HepG2 (cell line): ENCODE measurements at regions not wholly inside any gene's neighbourhood (a gene's known extent, or its start where the extent isn't known, plus 50 kb on each side); places are given as distances from the start of the nearest gene placed in this dataset.

Experiments used
- ATAC-seq: fragments of 200-7000 bp; cut with Tn5 transposase; 3 replicates; pipeline ENCODE4 v1.9.1; 2020; ENCODE audit warnings: mild to moderate bottlenecking, moderate library complexity
- BruUV-seq: library from RNA; stranded (reverse); fragments of 400-500 nt; replicated peaks from 2 replicates; lab custom pipeline; 2021; lab: Mats Ljungman, UMichigan
- CTCF ChIA-PET: fragments of 300-600 bp; formaldehyde crosslinking; extraction: SDS; loops from one replicate; lab custom pipeline; 2021; ENCODE audit warnings: low total read pairs, inconsistent platforms, low intra/inter-chr PET ratio; lab: Yijun Ruan, JAX
- POLR2A ChIA-PET: fragments of 350-600 bp; sonication (Branson Sonifier 250); formaldehyde crosslinking; loops from one replicate; lab custom pipeline; 2020; ENCODE audit warnings: antibody characterized with exemption, inconsistent platforms; lab: Yijun Ruan, JAX
- DNase-seq: peaks from one replicate; pipeline ENCODE4 v3.0.0-alpha.2; 2015; ENCODE audit warnings: low spot score
- FAIRE-seq: peaks from 3 replicates; lab custom pipeline; 2011; peaks lifted over from hg19 to GRCh38; lab: Jason Lieb, UNC
- H2AFZ ChIP-seq: one replicate; pipeline ENCODE4 v1.6.1; 2011; ENCODE audit warnings: low read length, inconsistent platforms
- H3K27ac ChIP-seq: fragments of 300-600 bp; 3 replicates; pipeline ENCODE4 v1.8.0; 2011; ENCODE audit warnings: mixed run types, mild to moderate bottlenecking, mixed read lengths, low read length, inconsistent platforms; ENCODE audit not compliant: insufficient read depth; ENCODE audit errors: extremely low read length
- H3K27me3 ChIP-seq, 2 experiments: fragments of 200-600 bp in 1 of 2; 2 replicates in 1 of 2; 3 replicates in 1 of 2; pipeline versions ENCODE4 v1.6.0 to v1.8.0; 2011; ENCODE audit warnings: low read length in 2 of 2, mild to moderate bottlenecking in 2 of 2, moderate library complexity in 2 of 2, inconsistent platforms in 1 of 2; ENCODE audit not compliant: insufficient read depth in 2 of 2, control insufficient read depth in 1 of 2
- H3K36me3 ChIP-seq, 2 experiments: fragments of 200-600 bp in 1 of 2; replicated peaks in 1 of 2; 2 replicates in 1 of 2; 3 replicates in 1 of 2; pipeline versions ENCODE4 v1.5.1 to v1.8.0; 2011; ENCODE audit warnings: low read length in 2 of 2, inconsistent platforms in 1 of 2; ENCODE audit not compliant: insufficient read depth in 2 of 2, control insufficient read depth in 1 of 2
- H3K4me1 ChIP-seq: 2 replicates; pipeline ENCODE4 v1.5.1; 2012; ENCODE audit warnings: low read length, inconsistent platforms; ENCODE audit not compliant: insufficient read depth
- H3K4me2 ChIP-seq: 2 replicates; pipeline ENCODE4 v1.6.0; 2011; ENCODE audit warnings: low read depth, low read length, inconsistent platforms
- H3K4me3 ChIP-seq, 3 experiments: fragments of 200-600 bp in 1 of 3; sonication (generic), shearing (Covaris generic) in 1 of 3; replicated peaks in 1 of 3; 2 replicates each; pipeline ENCODE4 v1.5.1; 2011 to 2016; ENCODE audit warnings: low read length in 3 of 3, inconsistent platforms in 2 of 3, low read depth in 2 of 3, mild to moderate bottlenecking in 2 of 3, control low read depth in 1 of 3, mixed read lengths in 1 of 3; ENCODE audit not compliant: insufficient read depth in 1 of 3
- H3K79me2 ChIP-seq: one replicate; pipeline ENCODE4 v1.6.1; 2011; ENCODE audit warnings: low read length, inconsistent platforms; ENCODE audit not compliant: insufficient read depth
- H3K9ac ChIP-seq: 2 replicates; pipeline ENCODE4 v1.6.0; 2011; ENCODE audit warnings: mild to moderate bottlenecking, low read depth, low read length, inconsistent platforms; ENCODE audit not compliant: insufficient read depth
- H3K9me3 ChIP-seq: 2 replicates; pipeline ENCODE4 v1.5.1; 2012; ENCODE audit warnings: mild to moderate bottlenecking, low read length
- H4K20me1 ChIP-seq: 2 replicates; pipeline ENCODE4 v1.6.0; 2011; ENCODE audit warnings: inconsistent platforms, mild to moderate bottlenecking, low read length, moderate library complexity; ENCODE audit not compliant: insufficient read depth
- BCL6 ChIP-seq: IDR thresholded peaks from 2 replicates; pipeline ENCODE4 v1.6.1; 2016; ENCODE audit warnings: missing genetic modification reagents, missing compliant biosample characterization
- CENPX ChIP-seq: sonication (generic); formaldehyde crosslinking; IDR thresholded peaks from 2 replicates; pipeline ENCODE4 v1.9.0; 2021; ENCODE audit warnings: mild to moderate bottlenecking, missing genetic modification reagents, moderate library complexity
- CREB1 ChIP-seq, 2 experiments: fragments of 450-650 bp in 1 of 2; IDR thresholded peaks; 2 replicates each; pipeline ENCODE4 v1.6.1; 2016 to 2017; ENCODE audit warnings: control low read depth in 1 of 2, mild to moderate bottlenecking in 1 of 2, missing compliant biosample characterization in 1 of 2, missing genetic modification characterization in 1 of 2
- HES4 ChIP-seq: sonication (generic); formaldehyde crosslinking; IDR thresholded peaks from 2 replicates; pipeline ENCODE4 v1.9.0; 2021; ENCODE audit warnings: mild to moderate bottlenecking, missing genetic modification reagents, borderline replicate concordance
- KDM2A ChIP-seq: sonication (generic); formaldehyde crosslinking; IDR thresholded peaks from 2 replicates; pipeline ENCODE4 v1.4.0; 2020; ENCODE audit warnings: low read depth, missing genetic modification reagents, borderline replicate concordance
- SOX6 ChIP-seq, 2 experiments: fragments of 450-650 bp in 1 of 2; sonication (generic) in 1 of 2; formaldehyde crosslinking in 1 of 2; IDR thresholded peaks; 2 replicates each; pipeline versions ENCODE4 v1.4.0 to v1.6.1; 2017 to 2020; ENCODE audit warnings: antibody characterized with exemption in 1 of 2, mild to moderate bottlenecking in 1 of 2, missing genetic modification reagents in 1 of 2
- XRCC5 ChIP-seq: fragments of 200-400 bp; formaldehyde crosslinking; optimal IDR thresholded peaks from 2 replicates; pipeline ENCODE3; 2017; ENCODE audit warnings: mild to moderate bottlenecking, low read length
- WGBS: methylation state at CpG from one replicate; pipeline ENCODE4 v1.1.6; 2017; ENCODE audit warnings: low lambda C conversion rate; 5-methylcytosine and 5-hydroxymethylcytosine counted together
- in situ Hi-C: cut with HindIII; loops from 2 replicates; pipeline ENCODE4 v1.10.0; 2017; ENCODE audit warnings: low pct_unique_long_range_greater_than_20kb; ENCODE audit not compliant: extremely low pct_ligation_motif_present
- intact Hi-C: fragments of 100-400 bp; cut with micrococcal nuclease; formaldehyde crosslinking; loops from one replicate; pipeline ENCODE4 v1.10.0; 2022; ENCODE audit not compliant: unreplicated experiment
- TF ChIP-seq, protein P1 (sequence below): sonication (generic); formaldehyde crosslinking; IDR thresholded peaks from 2 replicates; pipeline ENCODE4 v1.4.0; 2020; ENCODE audit warnings: mild to moderate bottlenecking, missing genetic modification reagents

DNA sequence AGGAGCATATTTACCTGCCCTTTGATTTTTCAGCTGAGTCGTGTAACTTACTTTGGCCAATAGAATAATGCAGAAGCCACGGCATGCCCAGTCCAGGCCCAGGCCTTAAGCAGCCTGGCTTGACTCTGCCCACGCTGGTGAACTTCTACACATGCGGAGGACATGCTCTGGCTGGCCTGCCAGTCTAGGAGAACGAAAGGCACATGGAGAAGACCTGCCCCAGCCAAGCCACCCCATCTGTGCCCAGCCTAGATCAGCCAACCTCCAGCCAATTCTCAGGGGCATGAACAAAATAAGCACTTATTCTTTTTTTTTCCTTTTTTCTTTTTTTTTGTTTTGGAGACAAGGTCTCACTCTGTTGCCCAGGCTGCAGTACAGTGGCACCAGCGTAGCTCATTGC, 112.7 kb upstream of the NANOS1 start:
- H3K36me3 ChIP-seq: no peaks in the 10 kb centered on the region
- H2AFZ ChIP-seq: no peak overlapping the region
- no peaks in the 10 kb centered on the region for H3K9me3 ChIP-seq
- peaks cover 3 to 9% of the 10 kb centered on the region in 2 experiments; a peak in 3 of 5 replicates for H3K27me3 ChIP-seq
- CTCF ChIA-PET: no interaction called here
- no TSS peak for BruUV-seq
- H3K79me2 ChIP-seq: no peaks in the 10 kb centered on the region
- POLR2A ChIA-PET: interaction anchor here (0.6 kb wide), 1 partner anchor 107 kb away, joined by 3 read pairs; no protein-coding TSS in a partner anchor
- 25% methylated on average over 5 of the region's 6 CpGs for WGBS
- peaks cover 30% of the 10 kb centered on the region for H3K4me1 ChIP-seq
- no peak overlapping the region for H3K9ac ChIP-seq
- TF ChIP-seq BCL6 (CRISPR knock-in tag): no peak
- TF ChIP-seq, all 625 proteins: peak for 0
- H4K20me1 ChIP-seq: no peaks in the 10 kb centered on the region
- FAIRE-seq (no peak), DNase-seq (no peak), ATAC-seq (no peak)
- no peak overlapping the region for H3K4me2 ChIP-seq
- in situ Hi-C loops: no loop called here
- no peak overlapping the region for H3K27ac ChIP-seq
- intact Hi-C loops: no loop called here
- no peak overlapping the region for H3K4me3 ChIP-seq

DNA sequence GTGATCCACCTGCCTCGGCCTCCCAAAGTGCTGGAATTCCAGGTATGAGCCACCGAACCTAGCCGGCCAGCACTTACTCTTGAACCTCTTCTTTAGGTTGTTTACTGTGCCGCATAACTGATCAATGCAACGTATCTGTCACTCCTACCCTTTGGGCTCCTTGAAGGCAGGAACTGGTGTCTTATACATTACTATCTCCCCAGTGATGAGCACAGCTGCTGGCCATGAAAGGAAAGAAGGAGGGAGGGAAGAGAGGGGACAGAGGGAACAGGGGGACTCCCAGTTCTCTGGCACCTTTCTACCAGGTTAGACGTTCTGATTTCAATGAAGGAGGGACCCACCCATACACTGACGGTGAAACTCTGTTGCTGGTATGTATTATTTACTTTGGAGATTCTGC, 111.8 kb upstream of the NANOS1 start:
- in situ Hi-C loops: no loop called here
- FAIRE-seq (no peak), ATAC-seq (no peak), DNase-seq (no peak)
- H3K27ac ChIP-seq: no peak overlapping the region
- no peaks in the 10 kb centered on the region for H3K9me3 ChIP-seq
- H3K4me1 ChIP-seq: peaks cover 21% of the 10 kb centered on the region
- H3K4me3 ChIP-seq: no peak overlapping the region
- no peaks in the 10 kb centered on the region for H4K20me1 ChIP-seq
- WGBS: 29% methylated on average over 7 of the region's 7 CpGs
- no peak overlapping the region for H3K9ac ChIP-seq
- intact Hi-C loops: no loop called here
- ChIA-PET CTCF (no interaction called here), POLR2A (no interaction called here)
- peaks cover 3 to 13% of the 10 kb centered on the region in 2 experiments; a peak in 3 of 5 replicates for H3K27me3 ChIP-seq
- no peak overlapping the region for H3K4me2 ChIP-seq
- no peaks in the 10 kb centered on the region for H3K79me2 ChIP-seq
- no peaks in the 10 kb centered on the region for H3K36me3 ChIP-seq
- no peak overlapping the region for H2AFZ ChIP-seq
- no TSS peak for BruUV-seq
- TF ChIP-seq, protein P1, sequence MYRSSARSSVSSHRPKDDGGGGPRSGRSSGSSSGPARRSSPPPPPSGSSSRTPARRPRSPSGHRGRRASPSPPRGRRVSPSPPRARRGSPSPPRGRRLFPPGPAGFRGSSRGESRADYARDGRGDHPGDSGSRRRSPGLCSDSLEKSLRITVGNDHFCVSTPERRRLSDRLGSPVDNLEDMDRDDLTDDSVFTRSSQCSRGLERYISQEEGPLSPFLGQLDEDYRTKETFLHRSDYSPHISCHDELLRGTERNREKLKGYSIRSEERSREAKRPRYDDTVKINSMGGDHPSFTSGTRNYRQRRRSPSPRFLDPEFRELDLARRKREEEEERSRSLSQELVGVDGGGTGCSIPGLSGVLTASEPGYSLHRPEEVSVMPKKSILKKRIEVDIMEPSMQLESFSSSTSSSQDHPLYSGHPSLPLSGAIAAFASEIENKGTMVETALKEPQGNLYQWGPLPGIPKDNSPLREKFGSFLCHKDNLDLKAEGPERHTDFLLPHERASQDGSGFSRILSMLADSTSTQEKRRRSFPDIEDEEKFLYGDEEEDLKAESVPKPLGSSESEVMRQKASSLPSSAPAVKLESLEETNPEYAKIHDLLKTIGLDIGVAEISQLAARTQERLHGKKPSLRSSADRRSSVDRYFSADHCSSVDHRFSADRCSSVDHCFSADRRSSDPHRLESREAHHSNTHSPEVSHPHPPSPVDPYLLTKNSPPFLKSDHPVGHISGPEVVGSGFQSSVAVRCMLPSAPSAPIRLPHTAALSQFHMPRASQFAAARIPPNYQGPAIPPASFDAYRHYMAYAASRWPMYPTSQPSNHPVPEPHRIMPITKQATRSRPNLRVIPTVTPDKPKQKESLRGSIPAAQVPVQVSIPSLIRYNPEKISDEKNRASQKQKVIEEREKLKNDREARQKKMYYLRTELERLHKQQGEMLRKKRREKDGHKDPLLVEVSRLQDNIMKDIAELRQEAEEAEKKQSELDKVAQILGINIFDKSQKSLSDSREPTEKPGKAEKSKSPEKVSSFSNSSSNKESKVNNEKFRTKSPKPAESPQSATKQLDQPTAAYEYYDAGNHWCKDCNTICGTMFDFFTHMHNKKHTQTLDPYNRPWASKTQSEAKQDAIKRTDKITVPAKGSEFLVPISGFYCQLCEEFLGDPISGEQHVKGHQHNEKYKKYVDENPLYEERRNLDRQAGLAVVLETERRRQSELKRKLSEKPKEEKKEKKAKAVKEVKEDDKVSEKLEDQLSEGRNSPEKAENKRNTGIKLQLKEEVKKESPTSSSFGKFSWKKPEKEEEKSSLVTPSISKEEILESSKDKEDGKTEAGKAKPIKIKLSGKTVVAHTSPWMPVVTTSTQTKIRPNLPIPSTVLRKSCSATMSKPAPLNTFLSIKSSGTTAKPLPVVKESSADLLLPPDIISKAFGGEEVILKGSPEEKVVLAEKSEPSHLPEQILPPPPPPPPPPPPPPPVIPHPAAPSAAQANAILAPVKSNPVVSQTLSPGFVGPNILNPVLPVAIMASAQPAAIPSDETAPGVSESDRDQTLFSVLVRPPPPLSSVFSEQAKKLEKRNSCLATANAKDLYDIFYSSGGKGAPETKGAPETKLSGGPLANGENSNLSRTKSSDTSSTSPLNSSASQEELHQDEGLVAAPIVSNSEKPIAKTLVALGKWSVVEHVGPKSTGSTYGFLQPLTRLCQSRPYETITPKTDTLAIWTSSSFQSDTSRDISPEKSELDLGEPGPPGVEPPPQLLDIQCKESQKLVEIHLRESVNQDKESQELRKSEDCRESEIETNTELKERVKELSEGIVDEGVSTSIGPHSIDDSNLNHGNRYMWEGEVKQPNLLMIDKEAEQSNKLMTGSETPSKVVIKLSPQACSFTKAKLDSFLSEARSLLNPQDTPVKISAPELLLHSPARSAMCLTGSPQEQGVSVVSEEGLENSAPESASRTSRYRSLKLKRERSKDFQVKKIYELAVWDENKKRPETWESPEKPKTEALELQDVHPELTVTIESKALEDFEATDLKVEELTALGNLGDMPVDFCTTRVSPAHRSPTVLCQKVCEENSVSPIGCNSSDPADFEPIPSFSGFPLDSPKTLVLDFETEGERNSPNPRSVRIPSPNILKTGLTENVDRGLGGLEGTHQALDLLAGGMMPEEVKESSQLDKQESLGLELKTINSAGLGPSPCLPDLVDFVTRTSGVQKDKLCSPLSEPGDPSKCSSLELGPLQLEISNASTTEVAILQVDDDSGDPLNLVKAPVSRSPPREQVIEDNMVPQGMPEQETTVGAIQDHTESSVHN: no peak
- TF ChIP-seq CREB1 (IDR thresholded peaks at IDR 0.05) (no peak), CREB1 (CRISPR knock-in tag; IDR thresholded peaks at IDR 0.05) (no peak), XRCC5 (no peak), HES4 (CRISPR knock-in tag) (no peak), KDM2A (CRISPR knock-in tag) (no peak), CENPX (CRISPR knock-in tag) (no peak), SOX6 (IDR thresholded peaks at IDR 0.05) (no peak), SOX6 (CRISPR knock-in tag; IDR thresholded peaks at IDR 0.05) (no peak)
